ENCODE measurements at regions not wholly inside any gene's neighbourhood (a gene's known extent, or its start where the extent isn't known, plus 50 kb on each side); places are given as distances from the start of the nearest gene placed in this dataset.

DNA sequence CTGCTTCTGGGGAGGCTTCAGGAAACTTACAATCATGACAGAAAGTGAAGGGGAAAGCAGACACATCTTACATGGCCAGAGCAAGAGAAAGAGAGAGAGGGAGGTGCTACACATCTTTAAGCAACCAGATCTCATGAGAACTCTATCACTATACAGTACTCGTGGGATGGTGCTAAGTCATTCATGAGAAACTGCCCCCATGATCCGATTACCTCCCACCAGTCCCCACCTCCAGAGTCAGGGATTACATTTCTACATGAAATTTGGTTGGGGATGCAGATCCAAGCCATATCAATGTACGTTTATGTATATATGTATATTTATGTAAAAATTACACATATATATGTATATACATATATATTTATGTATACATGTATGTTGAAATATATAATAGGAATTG lies 54.4 kb upstream of the CCDC112 start:
- Histone ChIP-seq H3K27me3 (no peaks in the 10 kb centered on the region), H3K9me3 (no peaks in the 10 kb centered on the region), H3K4me3 (no peak overlapping the region), H3K36me3 (no peaks in the 10 kb centered on the region), H3K4me1 (peaks cover 0 to 25% (median 16%) of the 10 kb centered on the region in 4 donors), H3K27ac (no peak overlapping the region)
- TF ChIP-seq POLR2A (IDR thresholded peaks at IDR 0.05) (no peak), POLR2AphosphoS5 (IDR thresholded peaks at IDR 0.05) (no peak), EP300 (IDR thresholded peaks at IDR 0.05; ENCODE audit: low read depth) (no peak), CTCF (IDR thresholded peaks at IDR 0.05) (no peak)
- intact Hi-C loops (cut with DNase I; ENCODE audit: low total_unique reads) (no loop called here), in situ Hi-C loops (cut with MboI; ENCODE audit: low pct_ligation_motif_present in 1 of 4, low pct_unique_long_range_greater_than_20kb in 1 of 4, low sequenced_read_pairs in 3 of 4) (no loop called here)
- no peak for DNase-seq
- 81 to 87% methylated on average over 3 of the region's 3 CpGs for WGBS, 2 donors (ENCODE audit: low coverage in 1 of 2)

DNA sequence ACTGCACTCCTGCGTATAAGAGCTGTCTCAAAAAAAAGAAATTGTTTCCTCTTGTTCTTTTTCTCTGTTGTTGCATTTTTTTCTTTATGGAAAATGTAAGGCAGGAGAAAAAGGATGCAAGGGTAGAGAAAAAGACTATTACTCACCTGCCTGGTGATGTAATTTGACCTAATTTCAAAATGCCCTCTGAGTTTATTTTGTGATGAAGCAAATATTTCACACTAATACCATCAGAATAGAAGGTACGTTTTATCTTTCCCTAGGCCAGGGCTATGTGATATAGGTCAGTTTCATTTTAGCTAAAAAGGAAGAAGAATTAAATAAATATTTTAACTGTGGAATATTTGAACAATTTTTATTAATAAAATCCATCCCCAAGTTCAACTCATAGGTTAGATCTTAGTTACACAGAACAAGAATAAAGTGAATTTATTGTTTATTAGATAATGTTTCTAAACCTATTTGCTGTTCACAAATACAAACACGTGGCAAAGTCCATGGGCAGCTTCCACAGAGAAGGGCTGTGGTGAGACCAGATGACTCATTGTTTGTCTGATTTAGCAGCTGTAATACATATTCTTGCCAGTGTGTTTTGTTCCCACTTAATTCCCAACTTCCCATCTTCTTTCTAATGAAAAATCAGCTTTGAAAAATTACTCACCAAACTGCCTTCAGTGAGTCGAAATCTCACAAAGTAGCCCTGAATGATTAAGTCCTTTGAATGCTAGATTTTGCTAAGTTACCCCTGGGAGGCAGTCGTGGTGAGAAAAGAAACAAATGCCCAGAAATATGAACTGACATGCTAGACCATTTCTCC lies 52.8 kb upstream of the CCDC112 start:
- in situ Hi-C loops (cut with MboI; ENCODE audit: low pct_ligation_motif_present in 1 of 4, low pct_unique_long_range_greater_than_20kb in 1 of 4, low sequenced_read_pairs in 3 of 4): no loop called here
- Histone ChIP-seq H3K4me3 (no peak overlapping the region), H3K27ac (peak overlapping the region in 3 of 4 donors; percentile 3 to 30 (median 19)), H3K36me3 (no peaks in the 10 kb centered on the region), H3K27me3 (no peaks in the 10 kb centered on the region), H3K9me3 (no peaks in the 10 kb centered on the region), H3K4me1 (peaks cover 0 to 25% (median 15%) of the 10 kb centered on the region in 4 donors)
- TF ChIP-seq CTCF (IDR thresholded peaks at IDR 0.05): peak in 4 of 5 experiments; percentile 5 to 49 (median 26)
- TF ChIP-seq POLR2AphosphoS5 (IDR thresholded peaks at IDR 0.05): no peak
- TF ChIP-seq EP300 (IDR thresholded peaks at IDR 0.05; ENCODE audit: low read depth): no peak
- TF ChIP-seq POLR2A (IDR thresholded peaks at IDR 0.05): no peak
- DNase-seq: peak; percentile 42
- WGBS, 2 donors (ENCODE audit: low coverage in 1 of 2): 37 to 43% methylated on average over 5 of the region's 5 CpGs
- intact Hi-C loops (cut with DNase I; ENCODE audit: low total_unique reads): no loop called here

GRCh38 chr5:115348175-115348574 lies 51.7 kb upstream of the CCDC112 start:
- intact Hi-C loops (cut with DNase I; ENCODE audit: low total_unique reads) (no loop called here), in situ Hi-C loops (cut with MboI; ENCODE audit: low pct_ligation_motif_present in 1 of 4, low pct_unique_long_range_greater_than_20kb in 1 of 4, low sequenced_read_pairs in 3 of 4) (no loop called here)
- TF ChIP-seq POLR2AphosphoS5 (IDR thresholded peaks at IDR 0.05): no peak
- no peak for TF ChIP-seq POLR2A (IDR thresholded peaks at IDR 0.05)
- no peak for TF ChIP-seq EP300 (IDR thresholded peaks at IDR 0.05; ENCODE audit: low read depth)
- TF ChIP-seq CTCF (IDR thresholded peaks at IDR 0.05): no peak
- Histone ChIP-seq H3K4me3 (no peak overlapping the region), H3K9me3 (no peaks in the 10 kb centered on the region), H3K27me3 (no peaks in the 10 kb centered on the region), H3K4me1 (peaks cover 0 to 25% (median 14%) of the 10 kb centered on the region in 4 donors), H3K36me3 (no peaks in the 10 kb centered on the region), H3K27ac (peak overlapping the region; percentile 2 to 30 (median 14))
- DNase-seq: no peak
- WGBS, 2 donors (ENCODE audit: low coverage in 1 of 2): 62 to 63% methylated on average over 1 to 4 of the region's 4 CpGs

Measured in transverse colon (tissue), 4 donors.